ENCODE measurements at regions not wholly inside any gene's neighbourhood (a gene's known extent, or its start where the extent isn't known, plus 50 kb on each side); places are given as distances from the start of the nearest gene placed in this dataset.

DNA sequence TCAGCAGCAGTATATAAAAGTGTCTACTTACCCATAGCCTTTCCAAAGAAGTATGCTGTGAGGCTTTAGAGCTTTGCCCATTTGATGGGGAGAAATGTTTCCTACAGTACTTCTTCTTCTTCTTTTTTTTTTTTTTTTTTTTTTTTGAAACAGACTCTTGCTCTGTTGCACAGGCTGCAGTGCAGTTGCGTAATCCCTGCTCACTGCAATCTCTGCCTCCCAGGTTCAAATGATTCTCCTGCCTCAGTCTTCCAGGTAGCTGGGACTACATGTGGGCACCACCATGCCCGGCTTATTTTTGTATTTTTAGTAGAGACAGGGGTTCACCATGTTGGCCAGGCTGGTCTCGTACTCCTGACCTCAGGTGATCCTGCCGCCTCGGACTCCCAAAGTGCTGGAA lies 101.7 kb upstream of the TMEM26 start:
- no peak for TF ChIP-seq POLR2A (IDR thresholded peaks at IDR 0.05)
- TF ChIP-seq CTCF (IDR thresholded peaks at IDR 0.05), result no peak

All from uterus (tissue), 2 donors.